ENCODE measurements at regions not wholly inside any gene's neighbourhood (a gene's known extent, or its start where the extent isn't known, plus 50 kb on each side); places are given as distances from the start of the nearest gene placed in this dataset.

- peak; percentile 96 for DNase-seq (ENCODE audit: low spot score)
Measured at GRCh38 chr11:126127898-126128297, 65.2 kb upstream of the CDON start.

GRCh38 chr11:126127284-126127845 lies 64.7 kb upstream of the CDON start:
- DNase-seq (ENCODE audit: low spot score): no peak

GRCh38 chr11:126124231-126124661 lies 61.6 kb upstream of the CDON start:
- peak; percentile 57 for DNase-seq (ENCODE audit: low spot score)

GRCh38 chr11:126123686-126124085 lies 61.0 kb upstream of the CDON start:
- no peak for DNase-seq (ENCODE audit: low spot score)

GRCh38 chr11:126122863-126123262 lies 60.2 kb upstream of the CDON start:
- no peak for DNase-seq (ENCODE audit: low spot score)

- DNase-seq (ENCODE audit: low spot score): no peak
Measured at GRCh38 chr11:126121296-126121695, 58.6 kb upstream of the CDON start.

- peak; percentile 45 for DNase-seq (ENCODE audit: low spot score)
Measured at GRCh38 chr11:126118806-126119205, 56.1 kb upstream of the CDON start.

GRCh38 chr11:126115816-126116331 lies 53.2 kb upstream of the CDON start:
- peak; percentile 72 for DNase-seq (ENCODE audit: low spot score)

- DNase-seq (ENCODE audit: low spot score): no peak
Measured at GRCh38 chr11:126115127-126115495, 52.4 kb upstream of the CDON start.

- DNase-seq (ENCODE audit: low spot score): no peak
Measured at GRCh38 chr11:126114486-126115126, 51.9 kb upstream of the CDON start.

- DNase-seq (ENCODE audit: low spot score): no peak
Measured at GRCh38 chr11:126113963-126114362, 51.3 kb upstream of the CDON start.

- peak; percentile 94 for DNase-seq (ENCODE audit: low spot score)
Measured at GRCh38 chr11:126113515-126113957, 50.9 kb upstream of the CDON start.

GRCh38 chr11:126113012-126113411 lies 50.3 kb upstream of the CDON start:
- no peak for DNase-seq (ENCODE audit: low spot score)

GRCh38 chr11:126112547-126112946 lies 49.9 kb upstream of the CDON start:
- DNase-seq (ENCODE audit: low spot score): peak; percentile 59
